IMR-90 (cell line): ENCODE measurements at regions not wholly inside any gene's neighbourhood (a gene's known extent, or its start where the extent isn't known, plus 50 kb on each side); places are given as distances from the start of the nearest gene placed in this dataset.

ENCODE experiments used
- ATAC-seq: fragments of 200-7000 bp; cut with Tn5 transposase; 2 replicates; pipeline ENCODE4 v1.9.1; 2020; ENCODE audit warnings: low read depth, mild to moderate bottlenecking, moderate library complexity
- BruUV-seq: library from RNA; stranded (reverse); fragments of 400-500 nt; replicated peaks from 2 replicates; lab custom pipeline; 2021; lab: Mats Ljungman, UMichigan
- CTCF ChIA-PET: fragments of 300-600 bp; formaldehyde crosslinking; extraction: SDS; loops from one replicate; lab custom pipeline; 2021; ENCODE audit warnings: antibody characterized with exemption; lab: Yijun Ruan, JAX
- POLR2A ChIA-PET: fragments of 300-600 bp; sonication (Branson Sonifier 250); formaldehyde crosslinking; loops from one replicate; lab custom pipeline; 2022; ENCODE audit warnings: antibody characterized with exemption; ENCODE audit not compliant: unreplicated experiment; lab: Charles Lee
- DNase-seq: peaks from one replicate; pipeline ENCODE4 v3.0.0; 2013
- H2AFZ ChIP-seq: replicated peaks from 2 replicates; pipeline ENCODE3; 2013; ENCODE audit warnings: low read length, mild to moderate bottlenecking; ENCODE audit not compliant: poor library complexity
- H2AK5ac ChIP-seq: 2 replicates; pipeline ENCODE4 v1.6.1; 2013; ENCODE audit warnings: low read depth, low read length, inconsistent platforms
- H2AK9ac ChIP-seq: replicated peaks from 2 replicates; pipeline ENCODE3; 2013; ENCODE audit warnings: mild to moderate bottlenecking, low read depth, low read length, moderate library complexity; ENCODE audit not compliant: poor library complexity
- H2BK120ac ChIP-seq: 2 replicates; pipeline ENCODE4 v1.6.1; 2013; ENCODE audit warnings: low read depth, low read length, inconsistent platforms
- H2BK15ac ChIP-seq: 3 replicates; pipeline ENCODE4 v1.6.1; 2013; ENCODE audit warnings: low read depth, low read length, inconsistent platforms
- H2BK20ac ChIP-seq: 2 replicates; pipeline ENCODE4 v1.6.1; 2013; ENCODE audit warnings: low read depth, mild to moderate bottlenecking, inconsistent platforms, low read length, moderate library complexity
- H2BK5ac ChIP-seq: 2 replicates; pipeline ENCODE4 v1.6.1; 2013; ENCODE audit warnings: mild to moderate bottlenecking, low read depth, low read length, inconsistent platforms; ENCODE audit not compliant: poor library complexity, severe bottlenecking
- H3K14ac ChIP-seq: replicated peaks from 2 replicates; pipeline ENCODE4 v1.6.1; 2013; ENCODE audit warnings: low read depth, low read length, inconsistent platforms
- H3K18ac ChIP-seq: 2 replicates; pipeline ENCODE4 v1.6.1; 2013; ENCODE audit warnings: low read depth, low read length, control low read depth
- H3K23ac ChIP-seq: 2 replicates; pipeline ENCODE4 v1.6.1; 2013; ENCODE audit warnings: low read depth, low read length, inconsistent platforms
- H3K27ac ChIP-seq: 2 replicates; pipeline ENCODE4 v1.5.1; 2013; ENCODE audit warnings: mild to moderate bottlenecking, control low read depth, low read length; ENCODE audit not compliant: insufficient read depth
- H3K27me3 ChIP-seq: 2 replicates; pipeline ENCODE4 v1.6.1; 2013; ENCODE audit warnings: low read length; ENCODE audit not compliant: control insufficient read depth, insufficient read depth
- H3K36me3 ChIP-seq: 2 replicates; pipeline ENCODE4 v1.6.1; 2013; ENCODE audit warnings: low read length, mixed read lengths; ENCODE audit not compliant: control insufficient read depth, insufficient read depth
- H3K4ac ChIP-seq: 2 replicates; pipeline ENCODE4 v1.6.1; 2013; ENCODE audit warnings: low read depth, low read length, inconsistent platforms
- H3K4me1 ChIP-seq: 2 replicates; pipeline ENCODE4 v1.6.1; 2013; ENCODE audit warnings: low read length, mixed read lengths; ENCODE audit not compliant: control insufficient read depth, insufficient read depth
- H3K4me2 ChIP-seq: 2 replicates; pipeline ENCODE4 v1.6.1; 2013; ENCODE audit warnings: low read depth, mild to moderate bottlenecking, control low read depth, low read length, moderate library complexity
- H3K4me3 ChIP-seq: 2 replicates; pipeline ENCODE4 v1.5.1; 2013; ENCODE audit warnings: low read depth, mild to moderate bottlenecking, control low read depth, low read length, moderate library complexity; ENCODE audit not compliant: insufficient read depth
- H3K56ac ChIP-seq: 2 replicates; pipeline ENCODE4 v1.6.1; 2013; ENCODE audit warnings: low read length, inconsistent platforms; ENCODE audit not compliant: insufficient read depth; ENCODE audit errors: extremely low read depth
- H3K79me1 ChIP-seq, 2 experiments: 2 replicates each; pipeline ENCODE4 v1.6.1; 2013; ENCODE audit warnings: low read length in 2 of 2, inconsistent platforms in 1 of 2, low read depth in 1 of 2
- H3K9ac ChIP-seq: 2 replicates; pipeline ENCODE4 v1.6.1; 2013; ENCODE audit warnings: low read depth, low read length, control low read depth
- H3K9me1 ChIP-seq: 2 replicates; pipeline ENCODE4 v1.6.1; 2013; ENCODE audit warnings: low read length, inconsistent platforms; ENCODE audit not compliant: insufficient read depth
- H3K9me3 ChIP-seq: 2 replicates; pipeline ENCODE4 v1.6.1; 2013; ENCODE audit warnings: low read length; ENCODE audit not compliant: control insufficient read depth, insufficient read depth
- H4K20me1 ChIP-seq: 2 replicates; pipeline ENCODE4 v1.6.1; 2013; ENCODE audit warnings: low read length, inconsistent platforms; ENCODE audit not compliant: insufficient read depth
- H4K5ac ChIP-seq: 2 replicates; pipeline ENCODE4 v1.6.1; 2013; ENCODE audit warnings: mild to moderate bottlenecking, low read depth, low read length, control low read depth
- H4K8ac ChIP-seq, 2 experiments: 2 replicates each; pipeline ENCODE4 v1.6.1; 2013; ENCODE audit warnings: low read depth in 2 of 2, low read length in 2 of 2, control low read depth in 1 of 2, inconsistent platforms in 1 of 2
- H4K91ac ChIP-seq: 2 replicates; pipeline ENCODE4 v1.6.1; 2013; ENCODE audit warnings: low read depth, low read length, inconsistent platforms; ENCODE audit not compliant: insufficient read depth
- BHLHE40 ChIP-seq: fragments of 150-350 bp; IDR thresholded peaks from 2 replicates; pipeline ENCODE4 v1.6.1; 2016; ENCODE audit warnings: mild to moderate bottlenecking, low read depth, low read length
- FOS ChIP-seq: fragments of 150-350 bp; IDR thresholded peaks from 2 replicates; pipeline ENCODE4 v1.6.1; 2016; ENCODE audit warnings: low read depth, low read length
- MXI1 ChIP-seq: IDR thresholded peaks from 2 replicates; pipeline ENCODE4 v1.6.1; 2012; ENCODE audit warnings: low read depth, mild to moderate bottlenecking, low read length, moderate library complexity, borderline replicate concordance
- NFE2L2 ChIP-seq: fragments of 150-350 bp; IDR thresholded peaks from 2 replicates; pipeline ENCODE4 v1.6.1; 2016; ENCODE audit warnings: low read depth, mild to moderate bottlenecking, low read length
- POLR2A ChIP-seq: IDR thresholded peaks from 2 replicates; pipeline ENCODE4 v1.6.1; 2012; ENCODE audit warnings: mild to moderate bottlenecking, low read depth, low read length
- RCOR1 ChIP-seq: IDR thresholded peaks from 2 replicates; pipeline ENCODE4 v1.6.1; 2012; ENCODE audit warnings: mild to moderate bottlenecking, low read length, improper control_type of control experiment; ENCODE audit not compliant: insufficient replicate concordance
- SMC3 ChIP-seq: fragments of 150-350 bp; IDR thresholded peaks from 2 replicates; pipeline ENCODE4 v1.6.1; 2016; ENCODE audit warnings: low read depth, mild to moderate bottlenecking, antibody characterized with exemption, low read length, moderate library complexity
- WGBS, 2 experiments: methylation state at CpG; one replicate each; pipeline versions ENCODE4 v1.1.5 to v1.1.7; 2013; ENCODE audit warnings: missing lambda C conversion rate in 2 of 2; ENCODE audit not compliant: insufficient read length in 1 of 2; ENCODE audit errors: extremely low coverage in 2 of 2; 5-methylcytosine and 5-hydroxymethylcytosine counted together
- dilution Hi-C: fragments of 300-500 bp; cut with HindIII; formaldehyde crosslinking; loops from one replicate; pipeline ENCODE4 v1.14.3; 2018; ENCODE audit warnings: low sequenced_read_pairs; ENCODE audit not compliant: unreplicated experiment
- in situ Hi-C: fragments of 300-500 bp; cut with MboI; formaldehyde crosslinking; loops from 3 replicates; pipeline ENCODE4 v1.14.3; 2019; ENCODE audit warnings: low sequenced_read_pairs, inconsistent platforms, mixed read lengths
- intact Hi-C: fragments of 100-400 bp; cut with micrococcal nuclease; formaldehyde crosslinking; loops from 2 replicates; pipeline ENCODE4 v1.10.0; 2022
- TF ChIP-seq, protein P1 (sequence below): fragments of 150-350 bp; IDR thresholded peaks from 2 replicates; pipeline ENCODE4 v1.6.1; 2017; ENCODE audit warnings: mild to moderate bottlenecking, antibody characterized with exemption, low read length, low read depth
- TF ChIP-seq, protein P2 (sequence below): conservative IDR thresholded peaks from 2 replicates; pipeline ENCODE4 v1.5.1; 2012; ENCODE audit warnings: mild to moderate bottlenecking, low read depth, low read length, improper control_type of control experiment

DNA sequence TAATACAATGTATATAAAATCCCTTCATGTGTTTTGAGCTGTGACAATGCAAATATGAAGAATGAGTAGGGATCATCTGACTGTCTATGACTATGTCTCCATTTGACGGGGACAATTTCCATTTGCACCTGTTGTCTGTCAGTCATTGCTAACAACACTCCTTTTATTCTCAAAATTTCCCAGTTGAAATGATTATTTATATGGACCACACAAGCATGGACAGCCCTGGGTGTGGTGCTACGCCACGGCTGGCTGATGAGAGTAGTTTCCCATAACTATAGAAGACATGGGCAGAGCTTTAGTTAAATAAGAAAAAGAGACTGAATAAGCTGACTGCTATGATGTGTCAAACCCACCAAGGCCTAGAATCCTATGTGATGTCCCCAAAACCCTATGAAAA, 135.8 kb downstream of the MAP3K21 start:
- Histone ChIP-seq H4K91ac (no peak overlapping the region), H3K23ac (no peak overlapping the region), H4K8ac (no peak overlapping the region), H3K79me1 (no peaks in the 10 kb centered on the region), H4K5ac (no peak overlapping the region), H2BK5ac (no peak overlapping the region), H3K56ac (no peak overlapping the region), H3K4me2 (no peak overlapping the region), H2AK5ac (no peak overlapping the region), H3K27ac (no peak overlapping the region), H3K14ac (no peak overlapping the region), H2BK15ac (no peak overlapping the region), H2BK120ac (no peak overlapping the region), H2AFZ (no peak overlapping the region), H2AK9ac (no peak overlapping the region), H3K18ac (no peak overlapping the region), H3K36me3 (no peaks in the 10 kb centered on the region), H2BK20ac (no peak overlapping the region), H3K4me1 (no peaks in the 10 kb centered on the region), H3K27me3 (no peaks in the 10 kb centered on the region), H4K20me1 (no peaks in the 10 kb centered on the region), H3K4ac (no peak overlapping the region), H3K4me3 (no peak overlapping the region), H3K9me3 (peaks cover 14% of the 10 kb centered on the region), H3K9ac (no peak overlapping the region), H3K9me1 (no peaks in the 10 kb centered on the region)
- BruUV-seq = no TSS peak
- in situ Hi-C loops (no loop called here), dilution Hi-C loops (no loop called here), intact Hi-C loops (no loop called here)
- ATAC-seq = no peak
- WGBS, 2 experiments = no CpG with 5 or more reads among the region's 3 CpGs
- DNase-seq = no peak
- ChIA-PET POLR2A (no interaction called here), CTCF (no interaction called here)
- TF ChIP-seq POLR2A (no peak), MXI1 (no peak), SMC3 (no peak), FOS (no peak), NFE2L2 (no peak), BHLHE40 (no peak), RCOR1 (no peak)
- TF ChIP-seq, protein P1, sequence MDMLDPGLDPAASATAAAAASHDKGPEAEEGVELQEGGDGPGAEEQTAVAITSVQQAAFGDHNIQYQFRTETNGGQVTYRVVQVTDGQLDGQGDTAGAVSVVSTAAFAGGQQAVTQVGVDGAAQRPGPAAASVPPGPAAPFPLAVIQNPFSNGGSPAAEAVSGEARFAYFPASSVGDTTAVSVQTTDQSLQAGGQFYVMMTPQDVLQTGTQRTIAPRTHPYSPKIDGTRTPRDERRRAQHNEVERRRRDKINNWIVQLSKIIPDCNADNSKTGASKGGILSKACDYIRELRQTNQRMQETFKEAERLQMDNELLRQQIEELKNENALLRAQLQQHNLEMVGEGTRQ = no peak
- TF ChIP-seq, protein P2, sequence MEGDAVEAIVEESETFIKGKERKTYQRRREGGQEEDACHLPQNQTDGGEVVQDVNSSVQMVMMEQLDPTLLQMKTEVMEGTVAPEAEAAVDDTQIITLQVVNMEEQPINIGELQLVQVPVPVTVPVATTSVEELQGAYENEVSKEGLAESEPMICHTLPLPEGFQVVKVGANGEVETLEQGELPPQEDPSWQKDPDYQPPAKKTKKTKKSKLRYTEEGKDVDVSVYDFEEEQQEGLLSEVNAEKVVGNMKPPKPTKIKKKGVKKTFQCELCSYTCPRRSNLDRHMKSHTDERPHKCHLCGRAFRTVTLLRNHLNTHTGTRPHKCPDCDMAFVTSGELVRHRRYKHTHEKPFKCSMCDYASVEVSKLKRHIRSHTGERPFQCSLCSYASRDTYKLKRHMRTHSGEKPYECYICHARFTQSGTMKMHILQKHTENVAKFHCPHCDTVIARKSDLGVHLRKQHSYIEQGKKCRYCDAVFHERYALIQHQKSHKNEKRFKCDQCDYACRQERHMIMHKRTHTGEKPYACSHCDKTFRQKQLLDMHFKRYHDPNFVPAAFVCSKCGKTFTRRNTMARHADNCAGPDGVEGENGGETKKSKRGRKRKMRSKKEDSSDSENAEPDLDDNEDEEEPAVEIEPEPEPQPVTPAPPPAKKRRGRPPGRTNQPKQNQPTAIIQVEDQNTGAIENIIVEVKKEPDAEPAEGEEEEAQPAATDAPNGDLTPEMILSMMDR = no peak
